Thyroid gland (tissue), 4 donors: ENCODE measurements at regions not wholly inside any gene's neighbourhood (a gene's known extent, or its start where the extent isn't known, plus 50 kb on each side); places are given as distances from the start of the nearest gene placed in this dataset.
"Not testable (repeated sequence)": the region's sequence is repeated elsewhere in the genome, so short reads cannot be mapped to it uniquely, and the experiment has no call there.

ENCODE experiments used
- DNase-seq, 2 donors: peaks; one replicate each; pipeline ENCODE4 v3.0.0-alpha.2; 2019
- H3K27ac ChIP-seq, 3 donors: fragments of 200-600 bp; sonication (generic); 1 replicate in 2 of 3; 2 replicates in 1 of 3; pipeline ENCODE4 v1.5.1; 2016 to 2019; ENCODE audit warnings: mild to moderate bottlenecking in 1 of 3, moderate library complexity in 1 of 3
- H3K27me3 ChIP-seq: fragments of 200-600 bp; sonication (generic); one replicate; pipeline ENCODE4 v1.5.1; 2019
- H3K36me3 ChIP-seq, 2 donors: fragments of 200-600 bp; sonication (generic); one replicate each; pipeline ENCODE4 v1.5.1; 2016 to 2019
- H3K4me1 ChIP-seq, 2 donors: fragments of 200-600 bp; sonication (generic); one replicate each; pipeline ENCODE4 v1.5.1; 2017 to 2019
- H3K4me3 ChIP-seq, 3 donors: fragments of 200-600 bp; sonication (generic); replicated peaks in 1 of 3; 1 replicate in 2 of 3; 2 replicates in 1 of 3; pipeline ENCODE4 v1.5.1; 2016; ENCODE audit warnings: mild to moderate bottlenecking in 1 of 3
- H3K9me3 ChIP-seq: fragments of 200-600 bp; sonication (generic); one replicate; pipeline ENCODE4 v1.5.1; 2017
- POLR2A ChIP-seq, 2 donors: fragments of 450-650 bp; IDR thresholded peaks; one replicate each; pipeline ENCODE4 v1.6.1; 2017; ENCODE audit warnings: antibody characterized with exemption in 2 of 2, mild to moderate bottlenecking in 2 of 2, moderate library complexity in 1 of 2
- WGBS, 2 donors: methylation state at CpG; one replicate each; pipeline ENCODE4 v1.1.5; 2017; 5-methylcytosine and 5-hydroxymethylcytosine counted together
- intact Hi-C: fragments of 100-400 bp; cut with DNase I; formaldehyde crosslinking; loops from one replicate; pipeline ENCODE4 v1.15.1; 2023
- TF ChIP-seq, protein P1 (sequence below), 6 experiments: fragments of 200-600 bp in 3 of 6; fragments of 450-650 bp in 3 of 6; sonication (generic) in 3 of 6; IDR thresholded peaks; one replicate each; pipeline ENCODE4 v1.5.1; 2016 to 2019; ENCODE audit warnings: antibody characterized with exemption in 6 of 6, mild to moderate bottlenecking in 2 of 6, inconsistent platforms in 1 of 6, moderate library complexity in 1 of 6

GRCh38 chr3:159045279-159045885 is 243.5 kb downstream of the MFSD1 start:
- Histone ChIP-seq H3K27ac (no peak overlapping the region), H3K36me3 (no peaks in the 10 kb centered on the region), H3K4me1 (no peaks in the 10 kb centered on the region), H3K27me3 (no peaks in the 10 kb centered on the region), H3K9me3 (no peaks in the 10 kb centered on the region), H3K4me3 (no peak overlapping the region)
- intact Hi-C loops: no loop called here
- TF ChIP-seq POLR2A (IDR thresholded peaks at IDR 0.05): no peak
- TF ChIP-seq, protein P1, sequence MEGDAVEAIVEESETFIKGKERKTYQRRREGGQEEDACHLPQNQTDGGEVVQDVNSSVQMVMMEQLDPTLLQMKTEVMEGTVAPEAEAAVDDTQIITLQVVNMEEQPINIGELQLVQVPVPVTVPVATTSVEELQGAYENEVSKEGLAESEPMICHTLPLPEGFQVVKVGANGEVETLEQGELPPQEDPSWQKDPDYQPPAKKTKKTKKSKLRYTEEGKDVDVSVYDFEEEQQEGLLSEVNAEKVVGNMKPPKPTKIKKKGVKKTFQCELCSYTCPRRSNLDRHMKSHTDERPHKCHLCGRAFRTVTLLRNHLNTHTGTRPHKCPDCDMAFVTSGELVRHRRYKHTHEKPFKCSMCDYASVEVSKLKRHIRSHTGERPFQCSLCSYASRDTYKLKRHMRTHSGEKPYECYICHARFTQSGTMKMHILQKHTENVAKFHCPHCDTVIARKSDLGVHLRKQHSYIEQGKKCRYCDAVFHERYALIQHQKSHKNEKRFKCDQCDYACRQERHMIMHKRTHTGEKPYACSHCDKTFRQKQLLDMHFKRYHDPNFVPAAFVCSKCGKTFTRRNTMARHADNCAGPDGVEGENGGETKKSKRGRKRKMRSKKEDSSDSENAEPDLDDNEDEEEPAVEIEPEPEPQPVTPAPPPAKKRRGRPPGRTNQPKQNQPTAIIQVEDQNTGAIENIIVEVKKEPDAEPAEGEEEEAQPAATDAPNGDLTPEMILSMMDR (IDR thresholded peaks at IDR 0.05): no peak
- DNase-seq: no peak
- 56 to 65% methylated on average over 5 of the region's 5 CpGs for WGBS, 2 donors

DNA sequence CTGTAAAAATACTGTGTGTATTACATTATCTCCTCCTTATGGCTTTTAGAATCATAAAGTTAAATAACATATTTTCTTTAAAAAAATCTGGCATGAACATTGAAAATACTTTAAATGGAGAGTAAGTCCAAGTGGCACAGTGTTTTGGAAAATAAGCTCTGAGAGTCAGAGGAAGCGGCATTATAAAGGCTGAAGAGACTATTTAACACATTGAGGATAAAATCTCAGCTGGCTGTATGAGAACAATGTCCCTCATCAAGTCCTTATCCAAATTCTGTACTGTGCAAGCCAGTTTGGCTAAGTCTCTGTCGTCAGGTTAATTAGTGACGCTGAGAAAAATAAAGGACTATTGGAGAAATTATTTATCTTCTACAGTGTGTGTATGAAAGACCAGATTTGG is 245.5 kb downstream of the MFSD1 start:
- Histone ChIP-seq H3K4me1 (no peaks in the 10 kb centered on the region), H3K9me3 (no peaks in the 10 kb centered on the region), H3K27me3 (no peaks in the 10 kb centered on the region), H3K36me3 (no peaks in the 10 kb centered on the region), H3K27ac (no peak overlapping the region), H3K4me3 (no peak overlapping the region)
- TF ChIP-seq POLR2A (IDR thresholded peaks at IDR 0.05): no peak
- TF ChIP-seq, protein P1 (IDR thresholded peaks at IDR 0.05): no peak
- 78 to 82% methylated on average over 3 of the region's 3 CpGs for WGBS, 2 donors
- no peak for DNase-seq
- intact Hi-C loops: no loop called here

- H3K27me3 ChIP-seq, H3K4me1 ChIP-seq, H3K4me3 ChIP-seq, DNase-seq, H3K36me3 ChIP-seq, H3K27ac ChIP-seq, intact Hi-C loops, H3K9me3 ChIP-seq: not testable (repeated sequence)
- 70 to 76% methylated on average over 1 of the region's 1 CpG for WGBS, 2 donors
Observed at GRCh38 chr3:159052494-159052893, 250.6 kb downstream of the MFSD1 start.

DNA sequence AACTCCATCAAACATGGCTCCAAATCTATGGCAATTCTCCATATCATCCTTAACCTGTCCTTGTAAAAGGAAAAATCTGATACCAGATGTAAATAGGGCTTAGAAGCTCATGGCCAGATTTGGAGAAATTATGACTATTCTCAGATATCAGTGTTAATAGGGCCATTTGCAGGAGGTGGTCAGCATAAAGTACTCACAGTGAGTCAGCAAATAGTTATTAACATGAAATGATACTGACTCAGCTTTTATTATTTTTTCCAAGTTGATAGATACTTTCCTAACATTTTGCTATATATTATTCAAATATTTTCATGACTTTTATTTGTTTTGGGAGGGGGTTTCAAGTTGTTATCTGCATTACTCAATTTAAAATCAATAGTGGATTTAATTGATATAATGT is 255.8 kb downstream of the MFSD1 start:
- TF ChIP-seq, protein P1 (IDR thresholded peaks at IDR 0.05): no peak
- no peak for TF ChIP-seq POLR2A (IDR thresholded peaks at IDR 0.05)

GRCh38 chr3:159058859-159059258 is 257.0 kb downstream of the MFSD1 start:
- intact Hi-C loops: no loop called here
- Histone ChIP-seq H3K4me3 (no peak overlapping the region), H3K27ac (no peak overlapping the region), H3K27me3 (no peaks in the 10 kb centered on the region), H3K9me3 (no peaks in the 10 kb centered on the region), H3K36me3 (no peaks in the 10 kb centered on the region), H3K4me1 (no peaks in the 10 kb centered on the region)
- TF ChIP-seq, protein P1 (IDR thresholded peaks at IDR 0.05): no peak
- no peak for TF ChIP-seq POLR2A (IDR thresholded peaks at IDR 0.05)
- WGBS, 2 donors: 86% methylated on average over 3 of the region's 3 CpGs
- DNase-seq: no peak

More for the DNA sequence above, 255.8 kb downstream of the MFSD1 start:
- Histone ChIP-seq H3K27me3 (no peaks in the 10 kb centered on the region), H3K4me3 (no peak overlapping the region), H3K36me3 (no peaks in the 10 kb centered on the region), H3K27ac (no peak overlapping the region), H3K9me3 (no peaks in the 10 kb centered on the region), H3K4me1 (no peaks in the 10 kb centered on the region)
- intact Hi-C loops: no loop called here
- no peak for DNase-seq

DNA sequence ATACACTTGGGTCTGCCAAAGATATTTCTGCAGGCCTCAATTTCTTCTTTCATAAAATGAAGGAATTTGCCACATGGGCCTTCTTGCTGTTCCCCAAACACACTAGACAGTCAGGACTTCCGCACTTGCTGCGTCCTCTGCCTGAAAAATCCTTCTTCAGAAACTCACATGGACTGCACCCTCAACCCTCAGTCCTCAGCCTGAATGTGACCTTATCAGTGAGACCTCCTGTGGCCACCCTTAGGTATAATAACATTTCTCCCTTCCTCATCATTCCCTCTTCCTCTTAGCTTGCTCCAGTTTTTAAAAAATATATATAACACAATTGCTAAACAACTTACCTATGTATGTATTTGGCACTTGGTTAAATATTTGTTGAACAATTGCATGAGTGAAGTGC is 257.5 kb downstream of the MFSD1 start:
- WGBS, 2 donors: 82 to 90% methylated on average over 2 of the region's 2 CpGs
- Histone ChIP-seq H3K4me1 (no peaks in the 10 kb centered on the region), H3K36me3 (no peaks in the 10 kb centered on the region), H3K4me3 (no peak overlapping the region), H3K27ac (no peak overlapping the region), H3K27me3 (no peaks in the 10 kb centered on the region), H3K9me3 (no peaks in the 10 kb centered on the region)
- no peak for DNase-seq
- TF ChIP-seq POLR2A (IDR thresholded peaks at IDR 0.05): no peak
- TF ChIP-seq, protein P1 (IDR thresholded peaks at IDR 0.05): no peak
- intact Hi-C loops: no loop called here
